ENCODE measurements at regions not wholly inside any gene's neighbourhood (a gene's known extent, or its start where the extent isn't known, plus 50 kb on each side); places are given as distances from the start of the nearest gene placed in this dataset.

- TF ChIP-seq, protein P1, sequence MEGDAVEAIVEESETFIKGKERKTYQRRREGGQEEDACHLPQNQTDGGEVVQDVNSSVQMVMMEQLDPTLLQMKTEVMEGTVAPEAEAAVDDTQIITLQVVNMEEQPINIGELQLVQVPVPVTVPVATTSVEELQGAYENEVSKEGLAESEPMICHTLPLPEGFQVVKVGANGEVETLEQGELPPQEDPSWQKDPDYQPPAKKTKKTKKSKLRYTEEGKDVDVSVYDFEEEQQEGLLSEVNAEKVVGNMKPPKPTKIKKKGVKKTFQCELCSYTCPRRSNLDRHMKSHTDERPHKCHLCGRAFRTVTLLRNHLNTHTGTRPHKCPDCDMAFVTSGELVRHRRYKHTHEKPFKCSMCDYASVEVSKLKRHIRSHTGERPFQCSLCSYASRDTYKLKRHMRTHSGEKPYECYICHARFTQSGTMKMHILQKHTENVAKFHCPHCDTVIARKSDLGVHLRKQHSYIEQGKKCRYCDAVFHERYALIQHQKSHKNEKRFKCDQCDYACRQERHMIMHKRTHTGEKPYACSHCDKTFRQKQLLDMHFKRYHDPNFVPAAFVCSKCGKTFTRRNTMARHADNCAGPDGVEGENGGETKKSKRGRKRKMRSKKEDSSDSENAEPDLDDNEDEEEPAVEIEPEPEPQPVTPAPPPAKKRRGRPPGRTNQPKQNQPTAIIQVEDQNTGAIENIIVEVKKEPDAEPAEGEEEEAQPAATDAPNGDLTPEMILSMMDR (conservative IDR thresholded peaks at IDR 0.05; ENCODE audit: low read length), result no peak
- TF ChIP-seq EZH2phosphoT487 (IDR thresholded peaks at IDR 0.05; ENCODE audit: borderline replicate concordance, low read depth, low read length), result no peak
These were observed 117.6 kb upstream of the PDE3A start for GRCh38 chr12:20250761-20251160.
